HepG2 (cell line): ENCODE measurements at regions not wholly inside any gene's neighbourhood (a gene's known extent, or its start where the extent isn't known, plus 50 kb on each side); places are given as distances from the start of the nearest gene placed in this dataset.

Source experiments
- HDAC2 ChIP-seq: sonication (generic); formaldehyde crosslinking; IDR thresholded peaks from 2 replicates; pipeline ENCODE4 v1.4.0; 2020; ENCODE audit warnings: missing genetic modification reagents
- POLR2A ChIP-seq, 2 experiments: IDR thresholded peaks; 2 replicates each; pipeline ENCODE4 v1.6.1; 2011; ENCODE audit warnings: low read depth in 2 of 2, low read length in 2 of 2, mild to moderate bottlenecking in 1 of 2, moderate library complexity in 1 of 2; ENCODE audit not compliant: insufficient read depth in 1 of 2
- TARDBP ChIP-seq: sonication (generic); formaldehyde crosslinking; IDR thresholded peaks from 2 replicates; pipeline ENCODE4 v1.8.0; 2022; ENCODE audit warnings: mild to moderate bottlenecking, missing genetic modification reagents

DNA sequence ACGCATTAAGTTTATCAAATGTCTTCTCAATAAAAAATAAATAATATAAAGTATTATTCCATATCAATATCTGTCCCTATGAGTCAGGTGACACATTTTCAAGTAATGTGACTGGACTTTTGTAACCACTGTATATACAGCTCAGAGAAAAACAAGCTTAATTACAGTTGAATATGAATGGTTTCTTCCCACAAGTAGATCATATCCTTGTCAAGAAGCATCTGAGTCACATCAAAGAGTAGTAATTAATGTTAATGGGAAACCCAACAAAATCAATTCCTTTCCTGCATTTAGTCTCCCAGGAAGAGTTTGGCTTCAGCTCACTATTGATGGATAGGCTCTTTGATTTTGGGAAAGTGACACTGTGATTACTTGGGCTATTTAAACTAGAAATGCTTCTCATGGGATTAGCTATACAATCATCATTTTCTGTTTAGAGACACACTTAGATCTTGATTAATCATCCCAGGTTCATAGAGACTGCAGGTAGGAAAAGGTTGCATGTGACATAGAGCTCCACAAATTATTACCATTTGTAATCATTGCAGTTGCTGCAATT lies 292.9 kb downstream of the GABRG2 start:
- TF ChIP-seq POLR2A (IDR thresholded peaks at IDR 0.05; ENCODE audit: insufficient read depth in 1 of 2, low read depth in 2 of 2, low read length in 2 of 2): no peak
- no peak for TF ChIP-seq TARDBP (CRISPR knock-in tag)
- no peak for TF ChIP-seq HDAC2 (CRISPR knock-in tag)
